Activated T-helper 1 cell treated with anti-CD3 and anti-CD28 coated beads, Interleukin-12 subunit alpha, Interleukin-12 subunit beta, Interleukin-2, Interleukin-4 antibody, amounts not matched to agents 30 ng/mL and 10 ng/mL and 1 ng/mL, durations not matched to agents 14 hours and 24 hours and 36 hours (primary cell): ENCODE measurements at regions not wholly inside any gene's neighbourhood (a gene's known extent, or its start where the extent isn't known, plus 50 kb on each side); places are given as distances from the start of the nearest gene placed in this dataset.
"Not testable (repeated sequence)": the region's sequence is repeated elsewhere in the genome, so short reads cannot be mapped to it uniquely, and the experiment has no call there.

ENCODE experiments used
- DNase-seq: peaks from one replicate; pipeline ENCODE4 v3.0.0; 2021; ENCODE audit warnings: low spot score
- H3K27ac Mint-ChIP-seq: one replicate; pipeline ENCODE4 v1.8.0; 2021; ENCODE audit warnings: mild to moderate bottlenecking, mixed read lengths
- H3K27me3 Mint-ChIP-seq: one replicate; pipeline ENCODE4 v1.8.0; 2022; ENCODE audit warnings: mild to moderate bottlenecking, moderate library complexity, mixed read lengths; ENCODE audit not compliant: insufficient read depth
- H3K36me3 Mint-ChIP-seq: one replicate; pipeline ENCODE4 v1.8.0; 2021; ENCODE audit warnings: low read depth, mixed read lengths
- H3K4me1 Mint-ChIP-seq: one replicate; pipeline ENCODE4 v1.8.0; 2021; ENCODE audit warnings: low read depth, mixed read lengths
- H3K4me3 Mint-ChIP-seq: one replicate; pipeline ENCODE4 v1.8.0; 2021; ENCODE audit warnings: mild to moderate bottlenecking, moderate library complexity, mixed read lengths
- H3K9me3 Mint-ChIP-seq: one replicate; pipeline ENCODE4 v1.8.0; 2021; ENCODE audit warnings: mixed read lengths
- intact Hi-C: fragments of 100-400 bp; cut with micrococcal nuclease; formaldehyde crosslinking; loops from one replicate; pipeline ENCODE4 v1.15.1; 2024

DNA sequence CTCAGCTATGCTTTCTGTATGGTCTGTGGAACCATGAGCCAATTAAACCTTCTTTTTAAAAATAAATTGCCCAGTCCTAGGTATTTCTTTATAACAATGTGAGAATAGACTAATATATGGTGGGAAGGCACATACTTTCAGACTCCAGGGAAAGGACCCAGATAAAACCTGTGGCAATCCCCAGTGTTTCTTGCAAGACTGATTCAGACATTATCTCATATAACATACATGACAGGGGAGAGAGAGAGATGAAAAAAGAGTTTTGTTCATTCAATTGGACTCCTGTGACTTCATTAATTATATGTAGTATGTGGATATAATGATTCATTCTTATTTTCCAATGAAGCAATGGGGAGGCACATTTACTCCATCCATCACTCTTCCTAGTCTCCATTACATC is 291.4 kb upstream of the PRKX start:
- Mint-ChIP-seq H3K36me3 (no peaks in the 10 kb centered on the region), H3K4me1 (no peaks in the 10 kb centered on the region), H3K27ac (no peak overlapping the region), H3K4me3 (no peak overlapping the region), H3K9me3 (no peaks in the 10 kb centered on the region), H3K27me3 (no peaks in the 10 kb centered on the region)
- intact Hi-C loops: no loop called here
- DNase-seq: no peak

- H3K4me1 Mint-ChIP-seq: no peaks in the 10 kb centered on the region
- no peak overlapping the region for H3K4me3 Mint-ChIP-seq
- DNase-seq: no peak
- H3K9me3 Mint-ChIP-seq: no peaks in the 10 kb centered on the region
- no peak overlapping the region for H3K27ac Mint-ChIP-seq
- no peaks in the 10 kb centered on the region for H3K27me3 Mint-ChIP-seq
- no peaks in the 10 kb centered on the region for H3K36me3 Mint-ChIP-seq
- intact Hi-C loops: no loop called here
Measured at GRCh38 chrX:3994315-3994714, 280.9 kb upstream of the PRKX start.

DNA sequence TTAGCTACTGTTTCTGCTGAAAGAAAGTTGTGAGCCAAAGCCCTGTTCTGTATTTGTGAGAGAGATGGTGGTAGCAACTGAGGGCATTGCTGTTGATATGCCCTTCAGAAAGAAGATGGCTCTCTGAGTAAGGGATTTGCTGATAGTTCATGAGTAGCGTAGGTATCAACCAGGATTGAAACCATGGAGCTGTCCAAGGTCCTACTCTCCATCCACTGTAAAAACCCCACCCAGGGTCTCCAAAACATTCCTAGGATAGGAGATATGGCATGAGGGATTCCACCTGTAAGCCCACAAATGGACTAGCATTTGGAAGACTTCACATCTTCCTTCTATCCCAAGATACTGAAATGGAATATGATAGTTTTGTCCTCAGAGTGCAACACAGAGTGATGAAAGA is 277.1 kb upstream of the PRKX start:
- Mint-ChIP-seq H3K4me1 (no peaks in the 10 kb centered on the region), H3K27me3 (no peaks in the 10 kb centered on the region), H3K9me3 (no peaks in the 10 kb centered on the region), H3K4me3 (no peak overlapping the region), H3K36me3 (no peaks in the 10 kb centered on the region), H3K27ac (no peak overlapping the region)
- DNase-seq: no peak
- intact Hi-C loops: no loop called here

- H3K27me3 Mint-ChIP-seq, H3K36me3 Mint-ChIP-seq, H3K9me3 Mint-ChIP-seq, intact Hi-C loops, DNase-seq, H3K4me3 Mint-ChIP-seq, H3K4me1 Mint-ChIP-seq, H3K27ac Mint-ChIP-seq: not testable (repeated sequence)
Measured at GRCh38 chrX:3972104-3972858, 258.8 kb upstream of the PRKX start.

DNA sequence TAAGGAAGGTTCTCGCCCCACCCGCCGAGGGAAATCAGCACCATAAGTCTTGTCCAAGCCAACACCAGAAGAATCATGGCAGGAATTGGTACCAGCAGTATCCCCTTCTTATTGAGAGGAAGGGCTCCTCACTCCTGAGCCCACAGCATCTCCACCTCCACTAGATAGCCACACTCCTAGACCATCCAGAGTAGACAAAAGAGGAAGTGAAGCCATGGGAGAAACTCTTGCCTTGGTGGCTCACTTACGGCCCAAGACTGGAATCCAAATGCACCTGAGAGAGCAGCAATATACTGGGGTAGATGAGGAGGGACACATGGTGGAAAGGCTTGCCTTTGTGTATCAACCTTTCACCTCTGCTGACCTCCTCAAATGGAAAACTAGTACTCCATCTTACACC is 255.3 kb upstream of the PRKX start:
- no peaks in the 10 kb centered on the region for H3K27me3 Mint-ChIP-seq
- no peak overlapping the region for H3K27ac Mint-ChIP-seq
- DNase-seq: no peak
- H3K9me3 Mint-ChIP-seq: no peaks in the 10 kb centered on the region
- intact Hi-C loops: no loop called here
- no peaks in the 10 kb centered on the region for H3K4me1 Mint-ChIP-seq
- H3K4me3 Mint-ChIP-seq: no peak overlapping the region
- no peaks in the 10 kb centered on the region for H3K36me3 Mint-ChIP-seq

DNA sequence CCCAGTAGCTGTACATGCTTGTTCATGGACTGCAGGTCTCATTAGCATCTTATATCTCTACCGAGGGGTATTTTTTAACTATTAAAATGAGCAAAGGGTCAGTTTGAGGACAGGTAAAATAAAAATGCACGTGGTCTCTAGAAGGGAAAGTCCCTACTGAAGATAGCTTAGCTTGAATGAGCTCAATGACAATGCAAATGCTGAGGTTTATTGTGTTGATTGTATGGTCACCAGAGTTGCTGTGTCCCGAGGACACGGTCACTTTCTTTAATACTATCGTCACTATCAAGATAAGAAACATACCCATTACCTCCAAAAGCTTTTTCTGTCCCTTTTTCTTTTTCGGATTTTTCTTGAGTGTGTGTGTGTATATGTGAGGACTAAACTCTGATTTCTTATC is 250.5 kb upstream of the PRKX start:
- Mint-ChIP-seq H3K4me1 (no peaks in the 10 kb centered on the region), H3K27me3 (peaks cover 4% of the 10 kb centered on the region), H3K9me3 (no peaks in the 10 kb centered on the region), H3K27ac (no peak overlapping the region), H3K4me3 (no peak overlapping the region), H3K36me3 (no peaks in the 10 kb centered on the region)
- no peak for DNase-seq
- intact Hi-C loops: no loop called here

GRCh38 chrX:3962511-3963311 is 249.3 kb upstream of the PRKX start:
- H3K9me3 Mint-ChIP-seq: no peaks in the 10 kb centered on the region
- no peak for DNase-seq
- intact Hi-C loops: no loop called here
- H3K27me3 Mint-ChIP-seq: peaks cover 4% of the 10 kb centered on the region
- no peak overlapping the region for H3K27ac Mint-ChIP-seq
- no peaks in the 10 kb centered on the region for H3K4me1 Mint-ChIP-seq
- no peaks in the 10 kb centered on the region for H3K36me3 Mint-ChIP-seq
- H3K4me3 Mint-ChIP-seq: no peak overlapping the region

- Mint-ChIP-seq H3K36me3 (no peaks in the 10 kb centered on the region), H3K4me3 (no peak overlapping the region), H3K9me3 (no peaks in the 10 kb centered on the region), H3K4me1 (no peaks in the 10 kb centered on the region), H3K27me3 (peaks cover 4% of the 10 kb centered on the region), H3K27ac (no peak overlapping the region)
- intact Hi-C loops: no loop called here
- no peak for DNase-seq
Measured at GRCh38 chrX:3960952-3961351, 247.5 kb upstream of the PRKX start.

DNA sequence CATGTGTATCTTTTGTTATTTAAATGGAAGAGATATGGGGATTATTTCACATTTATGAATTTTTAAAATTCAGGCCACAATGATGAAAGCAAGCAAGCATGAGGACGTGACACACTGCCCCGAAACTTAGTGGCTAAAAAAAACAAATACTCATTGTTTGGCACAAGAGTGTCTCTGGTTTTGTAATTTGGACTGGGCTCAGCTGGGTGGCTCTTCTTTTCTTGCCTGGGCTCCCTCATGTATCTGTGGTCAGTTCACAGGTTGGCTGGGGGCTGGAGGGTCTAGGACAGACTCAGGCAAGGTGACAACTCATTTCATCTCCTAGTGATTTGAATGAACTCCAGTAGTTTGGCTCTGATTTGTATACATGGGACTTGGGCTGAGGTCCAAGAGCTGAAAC is 238.4 kb upstream of the PRKX start:
- no peaks in the 10 kb centered on the region for H3K36me3 Mint-ChIP-seq
- no peak overlapping the region for H3K27ac Mint-ChIP-seq
- DNase-seq: no peak
- H3K4me1 Mint-ChIP-seq: no peaks in the 10 kb centered on the region
- H3K27me3 Mint-ChIP-seq: peaks cover 2% of the 10 kb centered on the region
- H3K4me3 Mint-ChIP-seq: no peak overlapping the region
- H3K9me3 Mint-ChIP-seq: no peaks in the 10 kb centered on the region
- intact Hi-C loops: no loop called here

DNA sequence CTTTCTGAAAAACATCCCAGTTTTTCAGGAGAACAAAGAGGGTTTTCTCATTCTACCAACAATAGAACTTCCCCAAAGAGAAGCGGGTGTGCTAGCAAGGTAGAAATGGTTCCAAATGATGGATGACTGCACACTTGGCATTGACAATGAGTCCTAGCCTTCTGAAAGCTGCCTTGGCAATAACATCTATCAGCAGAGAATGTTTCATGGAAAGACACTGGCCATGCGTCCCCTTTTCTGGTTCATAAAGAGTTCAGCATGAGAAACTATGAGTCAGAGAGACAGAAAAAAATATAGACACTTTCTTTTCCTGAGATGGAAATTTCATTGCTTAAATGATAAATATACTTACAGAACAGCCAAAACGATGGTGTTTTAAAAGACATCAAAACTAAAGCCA is 236.9 kb upstream of the PRKX start:
- H3K36me3 Mint-ChIP-seq: no peaks in the 10 kb centered on the region
- H3K4me1 Mint-ChIP-seq: no peaks in the 10 kb centered on the region
- H3K9me3 Mint-ChIP-seq: no peaks in the 10 kb centered on the region
- no peak overlapping the region for H3K4me3 Mint-ChIP-seq
- H3K27ac Mint-ChIP-seq: no peak overlapping the region
- H3K27me3 Mint-ChIP-seq: peaks cover 2% of the 10 kb centered on the region
- DNase-seq: no peak
- intact Hi-C loops: no loop called here

DNA sequence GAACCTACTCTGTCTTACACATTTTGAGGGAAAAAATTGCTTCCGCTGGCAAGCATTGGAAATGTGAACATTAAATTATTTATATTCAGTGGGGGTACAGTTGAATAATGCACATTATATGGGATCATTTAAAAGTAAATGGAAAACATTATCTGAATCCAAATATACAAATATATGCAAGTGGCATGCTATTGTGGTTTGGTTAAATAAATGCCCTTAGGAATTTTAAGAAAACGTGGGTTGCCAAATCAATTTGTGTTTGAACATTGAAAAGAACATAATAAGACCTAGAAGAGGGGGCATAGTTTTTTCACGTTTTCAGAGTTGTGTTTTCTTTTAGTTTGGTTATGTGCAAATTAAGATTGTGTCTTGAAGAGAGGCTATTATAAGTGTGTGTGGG is 230.5 kb upstream of the PRKX start:
- intact Hi-C loops: no loop called here
- Mint-ChIP-seq H3K4me3 (no peak overlapping the region), H3K36me3 (no peaks in the 10 kb centered on the region), H3K27ac (no peak overlapping the region), H3K27me3 (no peaks in the 10 kb centered on the region), H3K4me1 (no peaks in the 10 kb centered on the region), H3K9me3 (no peaks in the 10 kb centered on the region)
- no peak for DNase-seq

GRCh38 chrX:3940000-3940610 is 226.7 kb upstream of the PRKX start:
- Mint-ChIP-seq H3K9me3 (no peaks in the 10 kb centered on the region), H3K36me3 (no peaks in the 10 kb centered on the region), H3K4me1 (no peaks in the 10 kb centered on the region), H3K27ac (no peak overlapping the region), H3K27me3 (no peaks in the 10 kb centered on the region), H3K4me3 (no peak overlapping the region)
- intact Hi-C loops: no loop called here
- DNase-seq: no peak

- H3K36me3 Mint-ChIP-seq: no peaks in the 10 kb centered on the region
Measured at GRCh38 chrX:3938587-3938986, 225.1 kb upstream of the PRKX start.

More at GRCh38 chrX:3938587-3938986, 225.1 kb upstream of the PRKX start:
- Mint-ChIP-seq H3K9me3 (no peaks in the 10 kb centered on the region), H3K27me3 (no peaks in the 10 kb centered on the region), H3K4me3 (no peak overlapping the region), H3K27ac (no peak overlapping the region), H3K4me1 (no peaks in the 10 kb centered on the region)
- DNase-seq: no peak
- intact Hi-C loops: no loop called here
